ENCODE measurements at regions not wholly inside any gene's neighbourhood (a gene's known extent, or its start where the extent isn't known, plus 50 kb on each side); places are given as distances from the start of the nearest gene placed in this dataset.

DNA sequence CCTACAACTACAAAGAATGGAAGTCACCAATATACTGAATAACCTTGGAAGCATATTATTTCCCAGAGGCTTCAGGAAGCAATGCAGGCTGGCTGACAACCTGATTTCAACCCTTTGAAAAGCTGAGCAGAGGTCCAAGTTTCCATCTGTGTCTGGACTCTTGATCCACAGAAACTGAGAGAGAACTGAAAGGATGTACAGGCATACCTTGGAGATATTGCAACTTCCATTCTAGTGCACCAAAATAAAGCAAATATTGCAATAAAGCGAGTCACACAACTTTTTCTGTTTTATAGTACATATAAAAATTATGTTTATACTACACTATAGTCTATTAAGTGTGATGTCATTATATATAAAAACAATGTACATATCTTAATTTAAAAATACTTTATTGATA, 85.3 kb downstream of the TYW3 start:
- TF ChIP-seq POLR2AphosphoS5 (IDR thresholded peaks at IDR 0.05; ENCODE audit: low read depth), result no peak
- TF ChIP-seq, protein P1, sequence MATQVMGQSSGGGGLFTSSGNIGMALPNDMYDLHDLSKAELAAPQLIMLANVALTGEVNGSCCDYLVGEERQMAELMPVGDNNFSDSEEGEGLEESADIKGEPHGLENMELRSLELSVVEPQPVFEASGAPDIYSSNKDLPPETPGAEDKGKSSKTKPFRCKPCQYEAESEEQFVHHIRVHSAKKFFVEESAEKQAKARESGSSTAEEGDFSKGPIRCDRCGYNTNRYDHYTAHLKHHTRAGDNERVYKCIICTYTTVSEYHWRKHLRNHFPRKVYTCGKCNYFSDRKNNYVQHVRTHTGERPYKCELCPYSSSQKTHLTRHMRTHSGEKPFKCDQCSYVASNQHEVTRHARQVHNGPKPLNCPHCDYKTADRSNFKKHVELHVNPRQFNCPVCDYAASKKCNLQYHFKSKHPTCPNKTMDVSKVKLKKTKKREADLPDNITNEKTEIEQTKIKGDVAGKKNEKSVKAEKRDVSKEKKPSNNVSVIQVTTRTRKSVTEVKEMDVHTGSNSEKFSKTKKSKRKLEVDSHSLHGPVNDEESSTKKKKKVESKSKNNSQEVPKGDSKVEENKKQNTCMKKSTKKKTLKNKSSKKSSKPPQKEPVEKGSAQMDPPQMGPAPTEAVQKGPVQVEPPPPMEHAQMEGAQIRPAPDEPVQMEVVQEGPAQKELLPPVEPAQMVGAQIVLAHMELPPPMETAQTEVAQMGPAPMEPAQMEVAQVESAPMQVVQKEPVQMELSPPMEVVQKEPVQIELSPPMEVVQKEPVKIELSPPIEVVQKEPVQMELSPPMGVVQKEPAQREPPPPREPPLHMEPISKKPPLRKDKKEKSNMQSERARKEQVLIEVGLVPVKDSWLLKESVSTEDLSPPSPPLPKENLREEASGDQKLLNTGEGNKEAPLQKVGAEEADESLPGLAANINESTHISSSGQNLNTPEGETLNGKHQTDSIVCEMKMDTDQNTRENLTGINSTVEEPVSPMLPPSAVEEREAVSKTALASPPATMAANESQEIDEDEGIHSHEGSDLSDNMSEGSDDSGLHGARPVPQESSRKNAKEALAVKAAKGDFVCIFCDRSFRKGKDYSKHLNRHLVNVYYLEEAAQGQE (IDR thresholded peaks at IDR 0.05; ENCODE audit: insufficient replicate concordance, low read depth), result no peak
- TF ChIP-seq, protein P2, sequence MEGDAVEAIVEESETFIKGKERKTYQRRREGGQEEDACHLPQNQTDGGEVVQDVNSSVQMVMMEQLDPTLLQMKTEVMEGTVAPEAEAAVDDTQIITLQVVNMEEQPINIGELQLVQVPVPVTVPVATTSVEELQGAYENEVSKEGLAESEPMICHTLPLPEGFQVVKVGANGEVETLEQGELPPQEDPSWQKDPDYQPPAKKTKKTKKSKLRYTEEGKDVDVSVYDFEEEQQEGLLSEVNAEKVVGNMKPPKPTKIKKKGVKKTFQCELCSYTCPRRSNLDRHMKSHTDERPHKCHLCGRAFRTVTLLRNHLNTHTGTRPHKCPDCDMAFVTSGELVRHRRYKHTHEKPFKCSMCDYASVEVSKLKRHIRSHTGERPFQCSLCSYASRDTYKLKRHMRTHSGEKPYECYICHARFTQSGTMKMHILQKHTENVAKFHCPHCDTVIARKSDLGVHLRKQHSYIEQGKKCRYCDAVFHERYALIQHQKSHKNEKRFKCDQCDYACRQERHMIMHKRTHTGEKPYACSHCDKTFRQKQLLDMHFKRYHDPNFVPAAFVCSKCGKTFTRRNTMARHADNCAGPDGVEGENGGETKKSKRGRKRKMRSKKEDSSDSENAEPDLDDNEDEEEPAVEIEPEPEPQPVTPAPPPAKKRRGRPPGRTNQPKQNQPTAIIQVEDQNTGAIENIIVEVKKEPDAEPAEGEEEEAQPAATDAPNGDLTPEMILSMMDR (IDR thresholded peaks at IDR 0.05; ENCODE audit: insufficient read depth, low read length), result no peak
- no peak for TF ChIP-seq GABPA (IDR thresholded peaks at IDR 0.05; ENCODE audit: low read depth)
- no peak for TF ChIP-seq SPI1 (IDR thresholded peaks at IDR 0.05; ENCODE audit: borderline replicate concordance, low read depth)
- Histone ChIP-seq H3K4me3 (replicated peaks; ENCODE audit: insufficient read depth, low read length) (no peak overlapping the region), H3K27ac (replicated peaks) (no peak overlapping the region), H3K27me3 (ENCODE audit: insufficient read depth, poor library complexity, severe bottlenecking) (no peaks in the 10 kb centered on the region)
- DNase-seq (ENCODE audit: low read depth in 1 of 2, low spot score in 1 of 2), result no peak

DNA sequence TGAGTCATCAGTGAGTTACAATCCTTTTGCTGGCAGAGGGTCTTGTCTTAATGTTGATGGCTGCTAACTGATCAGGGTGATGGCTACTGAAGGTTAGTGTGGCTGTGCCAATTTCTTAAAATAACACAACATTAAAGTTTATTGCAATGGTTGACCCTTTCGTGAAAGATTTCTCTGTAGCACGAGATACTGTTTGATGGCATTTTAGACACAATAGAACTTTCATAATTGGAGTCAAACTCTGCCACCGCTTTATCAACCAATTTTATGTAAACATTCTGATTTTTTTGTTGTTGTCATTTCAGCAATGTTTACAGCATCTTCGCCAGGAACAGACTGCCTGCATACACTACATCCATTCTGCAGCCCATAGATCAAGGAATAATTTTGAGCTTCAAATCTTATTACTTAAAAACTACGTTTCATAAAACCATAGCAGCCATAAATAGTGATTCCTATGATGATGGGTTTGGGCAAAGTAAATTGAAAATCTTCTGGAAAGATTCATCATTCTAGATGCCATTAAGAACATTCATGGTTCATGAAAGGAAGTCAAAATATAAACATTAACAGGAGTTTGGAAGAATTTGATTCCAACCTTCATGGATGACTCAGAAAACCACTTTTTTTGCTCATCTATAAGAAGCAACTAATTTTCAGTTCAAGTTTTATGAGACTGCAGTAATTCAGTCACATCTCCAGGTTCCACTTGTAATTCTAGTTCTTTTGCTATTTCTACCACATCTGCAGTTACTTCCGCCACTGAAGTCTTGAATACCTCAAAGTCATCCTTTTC, 85.9 kb downstream of the TYW3 start:
- TF ChIP-seq GABPA (IDR thresholded peaks at IDR 0.05; ENCODE audit: low read depth) (no peak), POLR2AphosphoS5 (IDR thresholded peaks at IDR 0.05; ENCODE audit: low read depth) (no peak), SPI1 (IDR thresholded peaks at IDR 0.05; ENCODE audit: borderline replicate concordance, low read depth) (no peak)
- TF ChIP-seq, protein P2 (IDR thresholded peaks at IDR 0.05; ENCODE audit: insufficient read depth, low read length), result no peak
- TF ChIP-seq, protein P1 (IDR thresholded peaks at IDR 0.05; ENCODE audit: insufficient replicate concordance, low read depth), result no peak

DNA sequence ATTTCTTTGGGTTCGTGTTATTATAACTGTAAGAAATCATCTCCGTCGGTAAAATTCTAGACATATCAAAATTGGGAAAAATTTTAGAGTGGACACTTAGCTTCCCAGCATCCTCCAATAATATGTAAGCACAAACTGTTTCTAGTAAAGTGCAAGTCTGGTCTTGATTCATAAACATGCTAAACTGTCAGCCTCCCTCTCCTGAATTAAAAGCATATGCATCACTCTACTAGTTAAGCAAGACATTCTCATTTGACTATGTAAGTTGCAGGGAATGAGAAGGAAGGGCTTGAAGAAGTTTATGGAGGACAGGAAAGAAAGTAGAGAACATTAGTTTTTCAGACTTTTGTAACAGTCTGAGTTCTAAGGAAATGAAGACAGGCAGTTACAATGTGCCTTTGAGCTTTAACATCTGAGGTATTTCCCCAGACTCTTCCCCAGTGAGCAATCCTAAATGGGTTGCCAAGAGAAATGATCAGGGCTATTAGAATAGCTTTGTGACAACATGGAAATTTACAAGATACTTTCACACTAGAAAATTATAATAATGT, 90.0 kb downstream of the TYW3 start:
- H3K4me3 ChIP-seq (replicated peaks; ENCODE audit: insufficient read depth, low read length), result no peak overlapping the region
- H3K27me3 ChIP-seq (ENCODE audit: insufficient read depth, poor library complexity, severe bottlenecking), result no peaks in the 10 kb centered on the region
- H3K27ac ChIP-seq (replicated peaks), result no peak overlapping the region
- TF ChIP-seq SPI1 (IDR thresholded peaks at IDR 0.05; ENCODE audit: borderline replicate concordance, low read depth) (no peak), POLR2AphosphoS5 (IDR thresholded peaks at IDR 0.05; ENCODE audit: low read depth) (no peak), GABPA (IDR thresholded peaks at IDR 0.05; ENCODE audit: low read depth) (no peak)
- TF ChIP-seq, protein P2 (IDR thresholded peaks at IDR 0.05; ENCODE audit: insufficient read depth, low read length), result no peak
- TF ChIP-seq, protein P1 (IDR thresholded peaks at IDR 0.05; ENCODE audit: insufficient replicate concordance, low read depth), result no peak
- no peak for DNase-seq (ENCODE audit: low read depth in 1 of 2, low spot score in 1 of 2)

More for the DNA sequence above, 85.9 kb downstream of the TYW3 start:
- Histone ChIP-seq H3K27me3 (ENCODE audit: insufficient read depth, poor library complexity, severe bottlenecking) (no peaks in the 10 kb centered on the region), H3K27ac (replicated peaks) (no peak overlapping the region), H3K4me3 (replicated peaks; ENCODE audit: insufficient read depth, low read length) (no peak overlapping the region)
- DNase-seq (ENCODE audit: low read depth in 1 of 2, low spot score in 1 of 2), result no peak

All from HL-60 (cell line).